Neural cell (in vitro differentiated cells): ENCODE measurements at regions not wholly inside any gene's neighbourhood (a gene's known extent, or its start where the extent isn't known, plus 50 kb on each side); places are given as distances from the start of the nearest gene placed in this dataset.
"Not testable (repeated sequence)": the region's sequence is repeated elsewhere in the genome, so short reads cannot be mapped to it uniquely, and the experiment has no call there.

Experiments used
- H2AFZ ChIP-seq: fragments of 200-600, 300-800 bp; sonication (generic), shearing (Covaris generic); 2 replicates; pipeline ENCODE4 v1.6.0; 2014; ENCODE audit warnings: low read depth, mild to moderate bottlenecking, antibody characterized with exemption, low read length, moderate library complexity
- H3F3A ChIP-seq: fragments of 200-600 bp; shearing (Covaris generic); 2 replicates; pipeline ENCODE4 v1.6.1; 2016; ENCODE audit warnings: mild to moderate bottlenecking, moderate library complexity, mixed read lengths, antibody characterized with exemption, low read length; ENCODE audit not compliant: insufficient read depth, poor library complexity, severe bottlenecking
- H3K27ac ChIP-seq: fragments of 200-600, 300-800 bp; sonication (generic), shearing (Covaris generic); 2 replicates; pipeline ENCODE4 v1.5.1; 2014; ENCODE audit warnings: mild to moderate bottlenecking, low read length, moderate library complexity
- H3K27me3 ChIP-seq: fragments of 300-800, 200-600 bp; sonication (generic), shearing (Covaris generic); 2 replicates; pipeline ENCODE4 v1.6.0; 2014; ENCODE audit warnings: mild to moderate bottlenecking, low read depth, low read length, moderate library complexity; ENCODE audit not compliant: insufficient read depth
- H3K36me3 ChIP-seq: fragments of 300-800, 200-600 bp; sonication (generic), shearing (Covaris generic); 2 replicates; pipeline ENCODE4 v1.5.1; 2014; ENCODE audit warnings: mild to moderate bottlenecking, antibody characterized with exemption, low read length, moderate library complexity; ENCODE audit not compliant: insufficient read depth
- H3K4me2 ChIP-seq: fragments of 300-800, 200-600 bp; sonication (generic), shearing (Covaris generic); 2 replicates; pipeline ENCODE4 v1.6.0; 2014; ENCODE audit warnings: mild to moderate bottlenecking, low read length
- H3K4me3 ChIP-seq: fragments of 300-800, 200-600 bp; sonication (generic), shearing (Covaris generic); 2 replicates; pipeline ENCODE4 v1.5.1; 2014; ENCODE audit warnings: mild to moderate bottlenecking, low read length, moderate library complexity
- H3K79me2 ChIP-seq: fragments of 200-600 bp; shearing (Covaris generic); replicated peaks from 2 replicates; pipeline ENCODE4 v1.6.0; 2014; ENCODE audit warnings: mild to moderate bottlenecking, low read length, moderate library complexity; ENCODE audit not compliant: insufficient read depth
- H3K9ac ChIP-seq: fragments of 300-800, 200-600 bp; sonication (generic), shearing (Covaris generic); 2 replicates; pipeline ENCODE4 v1.6.1; 2016; ENCODE audit warnings: mild to moderate bottlenecking, low read length, mixed read lengths
- H3K9me2 ChIP-seq: fragments of 200-600 bp; shearing (Covaris generic); 2 replicates; pipeline ENCODE4 v1.6.1; 2016; ENCODE audit warnings: mild to moderate bottlenecking, low read length, mixed read lengths; ENCODE audit not compliant: insufficient read depth
- H3K9me3 ChIP-seq: fragments of 200-600, 300-800 bp; sonication (generic), shearing (Covaris generic); 2 replicates; pipeline ENCODE4 v1.6.1; 2016; ENCODE audit warnings: mild to moderate bottlenecking, mixed run types, low read length, moderate library complexity, mixed read lengths
- H4K20me1 ChIP-seq: fragments of 200-600 bp; shearing (Covaris generic); 2 replicates; pipeline ENCODE4 v1.6.1; 2016; ENCODE audit warnings: mild to moderate bottlenecking, mixed run types; ENCODE audit not compliant: insufficient read depth
- EP300 ChIP-seq: fragments of 450-650 bp; conservative IDR thresholded peaks from 2 replicates; pipeline ENCODE4 v1.6.1; 2014; ENCODE audit warnings: antibody characterized with exemption, mild to moderate bottlenecking, moderate library complexity; ENCODE audit not compliant: poor library complexity, severe bottlenecking
- EZH2 ChIP-seq: fragments of 200-600, 300-800 bp; shearing (Covaris generic), sonication (generic); IDR thresholded peaks from 2 replicates; pipeline ENCODE4 v1.6.1; 2014; ENCODE audit warnings: antibody characterized with exemption, low read length, borderline replicate concordance, mild to moderate bottlenecking; ENCODE audit not compliant: insufficient read depth, poor library complexity, severe bottlenecking
- MXI1 ChIP-seq: fragments of 450-650 bp; conservative IDR thresholded peaks from 2 replicates; pipeline ENCODE4 v1.6.1; 2014; ENCODE audit warnings: antibody characterized with exemption, mild to moderate bottlenecking; ENCODE audit not compliant: poor library complexity, severe bottlenecking
- POLR2AphosphoS5 ChIP-seq: IDR thresholded peaks from 2 replicates; pipeline ENCODE4 v1.6.1; 2012
- RAD21 ChIP-seq: fragments of 450-650 bp; conservative IDR thresholded peaks from 2 replicates; pipeline ENCODE4 v1.6.1; 2014; ENCODE audit warnings: antibody characterized with exemption, mild to moderate bottlenecking, moderate library complexity
- SMC3 ChIP-seq: fragments of 450-650 bp; conservative IDR thresholded peaks from 2 replicates; pipeline ENCODE4 v1.6.1; 2014; ENCODE audit warnings: antibody characterized with exemption, mild to moderate bottlenecking, moderate library complexity; ENCODE audit not compliant: poor library complexity
- TAF1 ChIP-seq: IDR thresholded peaks from 2 replicates; pipeline ENCODE4 v1.6.1; 2012; ENCODE audit warnings: low read depth
- TF ChIP-seq, protein P1 (sequence below): IDR thresholded peaks from 2 replicates; pipeline ENCODE4 v1.6.1; 2012; ENCODE audit warnings: borderline replicate concordance
- TF ChIP-seq, protein P2 (sequence below): fragments of 450-650 bp; IDR thresholded peaks from 2 replicates; pipeline ENCODE4 v1.5.1; 2014; ENCODE audit warnings: antibody characterized with exemption, mild to moderate bottlenecking, moderate library complexity; ENCODE audit not compliant: poor library complexity, severe bottlenecking

DNA sequence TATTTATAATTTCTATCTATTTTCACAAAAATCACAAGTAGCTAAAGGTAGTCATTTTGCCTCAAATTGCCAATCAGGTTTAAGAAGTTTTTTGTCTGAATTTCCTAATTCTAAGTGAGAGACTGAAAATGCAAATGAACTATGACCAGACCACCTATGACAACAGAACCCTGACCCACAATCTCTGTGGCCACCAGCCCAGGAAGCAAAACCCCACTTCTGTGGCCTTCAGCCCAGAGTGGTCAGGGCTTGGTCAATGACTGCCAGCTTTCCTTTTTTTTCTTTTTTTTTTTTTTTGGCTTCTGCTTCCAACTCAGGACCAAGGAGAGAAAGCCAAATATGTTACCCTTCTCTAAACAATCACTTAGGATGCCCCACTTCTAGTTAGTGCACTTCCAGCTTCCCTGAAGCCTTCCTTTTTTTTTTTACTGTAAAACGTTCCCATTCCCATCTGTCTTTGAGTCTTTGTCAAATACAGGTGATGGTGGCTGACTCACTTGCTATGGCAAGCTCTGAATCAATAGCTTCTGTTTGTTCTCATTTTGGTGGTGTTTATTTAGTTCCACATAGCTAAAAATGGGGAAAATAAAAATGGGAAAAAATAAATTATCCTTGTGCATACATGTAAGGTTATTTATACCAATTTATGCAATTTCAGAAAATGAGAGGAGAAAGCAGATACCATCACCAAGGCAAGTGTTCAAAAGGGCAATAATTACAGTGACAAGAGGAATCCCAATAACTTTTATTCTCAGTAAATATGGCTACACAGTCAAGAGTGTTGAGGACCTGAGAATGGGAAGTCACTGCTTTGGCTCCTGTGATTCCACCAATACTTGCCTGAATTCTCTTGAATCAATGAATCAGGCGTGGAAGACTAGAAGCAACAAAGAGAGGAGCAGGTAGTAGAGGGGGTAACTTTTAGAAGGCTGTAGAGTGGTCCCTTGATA lies 170.3 kb upstream of the PDE7B start:
- H3K27me3 ChIP-seq = no peaks in the 10 kb centered on the region
- H3K9me2 ChIP-seq = no peaks in the 10 kb centered on the region
- no peak overlapping the region for H3K4me3 ChIP-seq
- no peaks in the 10 kb centered on the region for H3K36me3 ChIP-seq
- no peak for TF ChIP-seq EP300
- TF ChIP-seq, protein P1, sequence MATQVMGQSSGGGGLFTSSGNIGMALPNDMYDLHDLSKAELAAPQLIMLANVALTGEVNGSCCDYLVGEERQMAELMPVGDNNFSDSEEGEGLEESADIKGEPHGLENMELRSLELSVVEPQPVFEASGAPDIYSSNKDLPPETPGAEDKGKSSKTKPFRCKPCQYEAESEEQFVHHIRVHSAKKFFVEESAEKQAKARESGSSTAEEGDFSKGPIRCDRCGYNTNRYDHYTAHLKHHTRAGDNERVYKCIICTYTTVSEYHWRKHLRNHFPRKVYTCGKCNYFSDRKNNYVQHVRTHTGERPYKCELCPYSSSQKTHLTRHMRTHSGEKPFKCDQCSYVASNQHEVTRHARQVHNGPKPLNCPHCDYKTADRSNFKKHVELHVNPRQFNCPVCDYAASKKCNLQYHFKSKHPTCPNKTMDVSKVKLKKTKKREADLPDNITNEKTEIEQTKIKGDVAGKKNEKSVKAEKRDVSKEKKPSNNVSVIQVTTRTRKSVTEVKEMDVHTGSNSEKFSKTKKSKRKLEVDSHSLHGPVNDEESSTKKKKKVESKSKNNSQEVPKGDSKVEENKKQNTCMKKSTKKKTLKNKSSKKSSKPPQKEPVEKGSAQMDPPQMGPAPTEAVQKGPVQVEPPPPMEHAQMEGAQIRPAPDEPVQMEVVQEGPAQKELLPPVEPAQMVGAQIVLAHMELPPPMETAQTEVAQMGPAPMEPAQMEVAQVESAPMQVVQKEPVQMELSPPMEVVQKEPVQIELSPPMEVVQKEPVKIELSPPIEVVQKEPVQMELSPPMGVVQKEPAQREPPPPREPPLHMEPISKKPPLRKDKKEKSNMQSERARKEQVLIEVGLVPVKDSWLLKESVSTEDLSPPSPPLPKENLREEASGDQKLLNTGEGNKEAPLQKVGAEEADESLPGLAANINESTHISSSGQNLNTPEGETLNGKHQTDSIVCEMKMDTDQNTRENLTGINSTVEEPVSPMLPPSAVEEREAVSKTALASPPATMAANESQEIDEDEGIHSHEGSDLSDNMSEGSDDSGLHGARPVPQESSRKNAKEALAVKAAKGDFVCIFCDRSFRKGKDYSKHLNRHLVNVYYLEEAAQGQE = no peak
- TF ChIP-seq, protein P2, sequence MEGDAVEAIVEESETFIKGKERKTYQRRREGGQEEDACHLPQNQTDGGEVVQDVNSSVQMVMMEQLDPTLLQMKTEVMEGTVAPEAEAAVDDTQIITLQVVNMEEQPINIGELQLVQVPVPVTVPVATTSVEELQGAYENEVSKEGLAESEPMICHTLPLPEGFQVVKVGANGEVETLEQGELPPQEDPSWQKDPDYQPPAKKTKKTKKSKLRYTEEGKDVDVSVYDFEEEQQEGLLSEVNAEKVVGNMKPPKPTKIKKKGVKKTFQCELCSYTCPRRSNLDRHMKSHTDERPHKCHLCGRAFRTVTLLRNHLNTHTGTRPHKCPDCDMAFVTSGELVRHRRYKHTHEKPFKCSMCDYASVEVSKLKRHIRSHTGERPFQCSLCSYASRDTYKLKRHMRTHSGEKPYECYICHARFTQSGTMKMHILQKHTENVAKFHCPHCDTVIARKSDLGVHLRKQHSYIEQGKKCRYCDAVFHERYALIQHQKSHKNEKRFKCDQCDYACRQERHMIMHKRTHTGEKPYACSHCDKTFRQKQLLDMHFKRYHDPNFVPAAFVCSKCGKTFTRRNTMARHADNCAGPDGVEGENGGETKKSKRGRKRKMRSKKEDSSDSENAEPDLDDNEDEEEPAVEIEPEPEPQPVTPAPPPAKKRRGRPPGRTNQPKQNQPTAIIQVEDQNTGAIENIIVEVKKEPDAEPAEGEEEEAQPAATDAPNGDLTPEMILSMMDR = no peak
- TF ChIP-seq EZH2 = no peak
- TF ChIP-seq SMC3 = no peak
- TF ChIP-seq MXI1 = no peak
- no peak for TF ChIP-seq TAF1
- no peak for TF ChIP-seq POLR2AphosphoS5
- TF ChIP-seq RAD21 = no peak
- H3K4me2 ChIP-seq = no peak overlapping the region
- no peaks in the 10 kb centered on the region for H4K20me1 ChIP-seq
- H3F3A ChIP-seq = no peaks in the 10 kb centered on the region
- H3K9me3 ChIP-seq = no peaks in the 10 kb centered on the region
- no peak overlapping the region for H3K27ac ChIP-seq
- no peak overlapping the region for H3K9ac ChIP-seq
- no peak overlapping the region for H2AFZ ChIP-seq
- H3K79me2 ChIP-seq = no peaks in the 10 kb centered on the region

- Histone ChIP-seq H3K9me2 (no peaks in the 10 kb centered on the region), H3F3A (no peaks in the 10 kb centered on the region), H3K27ac (peak overlapping the region; percentile 68), H3K27me3 (no peaks in the 10 kb centered on the region), H2AFZ (no peak overlapping the region), H3K9me3 (no peaks in the 10 kb centered on the region), H3K4me2 (no peak overlapping the region), H3K9ac (peak overlapping the region; percentile 10), H3K4me3 (no peak overlapping the region), H3K36me3 (no peaks in the 10 kb centered on the region), H3K79me2 (no peaks in the 10 kb centered on the region), H4K20me1 (no peaks in the 10 kb centered on the region)
- TF ChIP-seq SMC3 (no peak), EP300 (peak; percentile 57), MXI1 (no peak), RAD21 (peak; percentile 15)
- TF ChIP-seq, protein P1 = peak; percentile 79
Measured at GRCh38 chr6:135686784-135687301, 164.7 kb upstream of the PDE7B start.

DNA sequence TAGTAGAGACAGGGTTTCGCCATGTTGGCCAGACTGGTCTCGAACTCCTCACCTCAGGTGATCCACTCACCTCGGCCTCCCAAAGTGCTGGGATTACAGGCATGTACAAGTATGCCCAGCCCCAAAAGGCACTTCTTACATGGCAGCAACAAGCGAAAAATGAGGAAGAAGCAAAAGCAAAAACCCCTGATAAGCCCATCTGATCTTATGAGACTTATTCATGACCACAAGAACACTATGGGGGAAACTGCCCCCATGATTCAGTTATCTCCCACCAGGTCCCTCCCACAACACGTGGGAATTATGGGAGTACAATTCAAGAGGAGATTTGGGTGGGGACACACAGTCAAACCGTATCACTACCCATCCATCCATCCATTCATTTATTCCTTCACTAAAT lies 163.0 kb upstream of the PDE7B start:
- not testable (repeated sequence) for H2AFZ ChIP-seq, H3K36me3 ChIP-seq, H3K9me3 ChIP-seq, H3K27ac ChIP-seq, H3K4me2 ChIP-seq, H3K79me2 ChIP-seq, H4K20me1 ChIP-seq, H3K9ac ChIP-seq, H3F3A ChIP-seq, H3K4me3 ChIP-seq, H3K27me3 ChIP-seq, H3K9me2 ChIP-seq
